ENCODE measurements at regions not wholly inside any gene's neighbourhood (a gene's known extent, or its start where the extent isn't known, plus 50 kb on each side); places are given as distances from the start of the nearest gene placed in this dataset.
"Not testable (repeated sequence)": the region's sequence is repeated elsewhere in the genome, so short reads cannot be mapped to it uniquely, and the experiment has no call there.

- no peak for DNase-seq (ENCODE audit: low read depth)
Measured at GRCh38 chr4:12471193-12471592, 1012.9 kb downstream of the RAB28 start.

GRCh38 chr4:12461576-12461975 lies 1022.6 kb downstream of the RAB28 start:
- DNase-seq (ENCODE audit: low read depth): not testable (repeated sequence)

GRCh38 chr4:12459126-12459525 lies 1025.0 kb downstream of the RAB28 start:
- no peak for DNase-seq (ENCODE audit: low read depth)

GRCh38 chr4:12458621-12459020 lies 1025.5 kb downstream of the RAB28 start:
- DNase-seq (ENCODE audit: low read depth): no peak

GRCh38 chr4:12452291-12452690 lies 1023.6 kb upstream of the HS3ST1 start:
- DNase-seq (ENCODE audit: low read depth): no peak

- DNase-seq (ENCODE audit: low read depth): no peak
Measured at GRCh38 chr4:12447451-12447850, 1018.8 kb upstream of the HS3ST1 start.

GRCh38 chr4:12446657-12447185 lies 1018.0 kb upstream of the HS3ST1 start:
- no peak for DNase-seq (ENCODE audit: low read depth)

GRCh38 chr4:12446256-12446655 lies 1017.6 kb upstream of the HS3ST1 start:
- DNase-seq (ENCODE audit: low read depth): no peak

GRCh38 chr4:12445711-12446235 lies 1017.1 kb upstream of the HS3ST1 start:
- no peak for DNase-seq (ENCODE audit: low read depth)

GRCh38 chr4:12439633-12440305 lies 1011.1 kb upstream of the HS3ST1 start:
- DNase-seq (ENCODE audit: low read depth): no peak

- not testable (repeated sequence) for DNase-seq (ENCODE audit: low read depth)
Measured at GRCh38 chr4:12431259-12431658, 1002.6 kb upstream of the HS3ST1 start.

GRCh38 chr4:12421364-12421763 lies 992.7 kb upstream of the HS3ST1 start:
- DNase-seq (ENCODE audit: low read depth): no peak

GRCh38 chr4:12416755-12417154 lies 988.1 kb upstream of the HS3ST1 start:
- no peak for DNase-seq (ENCODE audit: low read depth)

GRCh38 chr4:12414181-12414812 lies 985.6 kb upstream of the HS3ST1 start:
- no peak for DNase-seq (ENCODE audit: low read depth)

GRCh38 chr4:12411072-12411471 lies 982.4 kb upstream of the HS3ST1 start:
- DNase-seq (ENCODE audit: low read depth): no peak

GRCh38 chr4:12409507-12410190 lies 981.0 kb upstream of the HS3ST1 start:
- no peak for DNase-seq (ENCODE audit: low read depth)

GRCh38 chr4:12408364-12408763 lies 979.7 kb upstream of the HS3ST1 start:
- no peak for DNase-seq (ENCODE audit: low read depth)

GRCh38 chr4:12403175-12403574 lies 974.5 kb upstream of the HS3ST1 start:
- DNase-seq (ENCODE audit: low read depth): no peak

- no peak for DNase-seq (ENCODE audit: low read depth)
Measured at GRCh38 chr4:12399781-12400180, 971.1 kb upstream of the HS3ST1 start.

- no peak for DNase-seq (ENCODE audit: low read depth)
Measured at GRCh38 chr4:12393631-12394262, 965.1 kb upstream of the HS3ST1 start.

- DNase-seq (ENCODE audit: low read depth): no peak
Measured at GRCh38 chr4:12389604-12390003, 960.9 kb upstream of the HS3ST1 start.

- no peak for DNase-seq (ENCODE audit: low read depth)
Measured at GRCh38 chr4:12382567-12382966, 953.9 kb upstream of the HS3ST1 start.
